HG03520 (cell line): ENCODE measurements at regions not wholly inside any gene's neighbourhood (a gene's known extent, or its start where the extent isn't known, plus 50 kb on each side); places are given as distances from the start of the nearest gene placed in this dataset.

Experiments
- ATAC-seq: cut with Tn5 transposase; IDR thresholded peaks from one replicate; pipeline ENCODE4 v1.9.1; 2021; ENCODE audit warnings: mild to moderate bottlenecking, moderate library complexity; ENCODE audit not compliant: unreplicated experiment

GRCh38 chr11:32262367-32262766 lies 171.5 kb downstream of the RCN1 start:
- no peak for ATAC-seq

- no peak for ATAC-seq
These were observed 169.4 kb downstream of the WT1 start for GRCh38 chr11:32265911-32266310.

GRCh38 chr11:32266601-32267000 lies 168.7 kb downstream of the WT1 start:
- no peak for ATAC-seq

- ATAC-seq = no peak
These were observed 167.6 kb downstream of the WT1 start for GRCh38 chr11:32267679-32268187.

GRCh38 chr11:32273931-32274330 lies 161.4 kb downstream of the WT1 start:
- ATAC-seq = no peak

- no peak for ATAC-seq
These were observed 155.7 kb downstream of the WT1 start for GRCh38 chr11:32279672-32280071.

- ATAC-seq = no peak
These were observed 155.0 kb downstream of the WT1 start for GRCh38 chr11:32280339-32280738.

GRCh38 chr11:32288276-32288675 lies 147.1 kb downstream of the WT1 start:
- no peak for ATAC-seq

- ATAC-seq = no peak
These were observed 145.6 kb downstream of the WT1 start for GRCh38 chr11:32289701-32290100.

- ATAC-seq = no peak
These were observed 144.6 kb downstream of the WT1 start for GRCh38 chr11:32290783-32291182.

- no peak for ATAC-seq
These were observed 137.7 kb downstream of the WT1 start for GRCh38 chr11:32297611-32298011.

- ATAC-seq = no peak
These were observed 132.5 kb downstream of the WT1 start for GRCh38 chr11:32302826-32303225.

- ATAC-seq = no peak
These were observed 130.8 kb downstream of the WT1 start for GRCh38 chr11:32304521-32304920.

- ATAC-seq = no peak
These were observed 129.9 kb downstream of the WT1 start for GRCh38 chr11:32305460-32305859.

GRCh38 chr11:32307471-32307870 lies 127.9 kb downstream of the WT1 start:
- ATAC-seq = no peak

GRCh38 chr11:32307913-32308312 lies 127.4 kb downstream of the WT1 start:
- no peak for ATAC-seq

GRCh38 chr11:32309530-32310213 lies 125.7 kb downstream of the WT1 start:
- no peak for ATAC-seq

- no peak for ATAC-seq
These were observed 125.1 kb downstream of the WT1 start for GRCh38 chr11:32310214-32310601.

- no peak for ATAC-seq
These were observed 123.8 kb downstream of the WT1 start for GRCh38 chr11:32311346-32312065.

GRCh38 chr11:32312206-32312817 lies 123.0 kb downstream of the WT1 start:
- ATAC-seq = no peak

GRCh38 chr11:32312865-32313403 lies 122.4 kb downstream of the WT1 start:
- ATAC-seq = peak; percentile 48

GRCh38 chr11:32313477-32313876 lies 121.9 kb downstream of the WT1 start:
- ATAC-seq = no peak
